Upper lobe of right lung (tissue), 1 donor: ENCODE measurements at regions not wholly inside any gene's neighbourhood (a gene's known extent, or its start where the extent isn't known, plus 50 kb on each side); places are given as distances from the start of the nearest gene placed in this dataset.

ENCODE experiments used
- ATAC-seq: fragments of 200-7000 bp; cut with Tn5 transposase; one replicate; pipeline ENCODE4 v1.9.1; 2020; ENCODE audit warnings: mild to moderate bottlenecking, moderate library complexity
- DNase-seq: peaks from one replicate; pipeline ENCODE4 v3.0.0-alpha.2; 2020
- H3K27ac ChIP-seq: fragments of 200-600 bp; one replicate; pipeline ENCODE4 v1.8.0; 2022
- H3K27me3 ChIP-seq: fragments of 200-600 bp; one replicate; pipeline ENCODE4 v1.8.0; 2022; ENCODE audit warnings: mild to moderate bottlenecking
- H3K36me3 ChIP-seq: fragments of 200-600 bp; one replicate; pipeline ENCODE4 v1.8.0; 2022
- H3K4me1 ChIP-seq: fragments of 200-600 bp; one replicate; pipeline ENCODE4 v1.8.0; 2022
- H3K4me3 ChIP-seq: fragments of 200-600 bp; one replicate; pipeline ENCODE4 v1.8.0; 2022; ENCODE audit warnings: mild to moderate bottlenecking
- H3K9me3 ChIP-seq: fragments of 200-600 bp; one replicate; pipeline ENCODE4 v1.8.0; 2022
- CTCF ChIP-seq: fragments of 200-600 bp; IDR thresholded peaks from one replicate; pipeline ENCODE4 v1.8.0; 2022; ENCODE audit warnings: antibody characterized with exemption
- intact Hi-C: fragments of 100-400 bp; cut with DNase I; formaldehyde crosslinking; loops from one replicate; pipeline ENCODE4 v1.11.0; 2022
- donor health status: DM: no; HTN: yes; CAD: no; lungs with severe emphysema.

GRCh38 chrX:137646472-137646871 is 80.5 kb downstream of the ZIC3 start:
- no peaks in the 10 kb centered on the region for H3K4me1 ChIP-seq
- no peak for ATAC-seq
- no peak for DNase-seq
- H3K4me3 ChIP-seq: no peak overlapping the region
- H3K9me3 ChIP-seq: no peaks in the 10 kb centered on the region
- no peak for TF ChIP-seq CTCF
- no peak overlapping the region for H3K27ac ChIP-seq
- no peaks in the 10 kb centered on the region for H3K36me3 ChIP-seq
- intact Hi-C loops: no loop called here
- H3K27me3 ChIP-seq: no peaks in the 10 kb centered on the region

GRCh38 chrX:137651647-137652046 is 85.7 kb downstream of the ZIC3 start:
- Histone ChIP-seq H3K4me3 (no peak overlapping the region), H3K4me1 (no peaks in the 10 kb centered on the region), H3K36me3 (no peaks in the 10 kb centered on the region), H3K27me3 (no peaks in the 10 kb centered on the region), H3K27ac (no peak overlapping the region), H3K9me3 (no peaks in the 10 kb centered on the region)
- no peak for TF ChIP-seq CTCF
- ATAC-seq (no peak), DNase-seq (no peak)
- intact Hi-C loops: no loop called here

DNA sequence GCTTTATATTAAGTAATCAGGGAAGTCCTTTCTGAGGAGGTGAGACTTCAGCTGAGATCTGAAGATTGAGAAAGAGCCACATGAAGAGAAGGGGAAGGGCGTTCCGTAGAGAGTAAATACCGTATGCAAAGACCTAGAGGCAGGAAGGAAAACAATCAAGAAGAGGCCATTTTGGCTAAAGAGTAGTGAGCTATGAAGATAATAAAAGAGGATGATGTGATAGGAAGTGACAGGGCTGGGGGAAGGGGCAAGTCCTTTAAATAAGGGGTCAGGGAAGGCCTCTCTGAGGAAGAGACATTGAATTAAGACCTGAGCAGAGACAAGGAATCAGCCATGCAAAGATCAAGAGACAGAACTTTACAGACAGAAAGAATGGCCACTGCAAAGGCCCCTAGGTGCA is 86.2 kb downstream of the ZIC3 start:
- intact Hi-C loops: no loop called here
- Histone ChIP-seq H3K9me3 (no peaks in the 10 kb centered on the region), H3K4me3 (no peak overlapping the region), H3K36me3 (no peaks in the 10 kb centered on the region), H3K27me3 (no peaks in the 10 kb centered on the region), H3K4me1 (no peaks in the 10 kb centered on the region), H3K27ac (no peak overlapping the region)
- DNase-seq: no peak
- ATAC-seq: no peak
- no peak for TF ChIP-seq CTCF

GRCh38 chrX:137654481-137654880 is 88.6 kb downstream of the ZIC3 start:
- Histone ChIP-seq H3K4me1 (no peaks in the 10 kb centered on the region), H3K36me3 (no peaks in the 10 kb centered on the region), H3K9me3 (no peaks in the 10 kb centered on the region), H3K27ac (no peak overlapping the region), H3K27me3 (no peaks in the 10 kb centered on the region), H3K4me3 (no peak overlapping the region)
- ATAC-seq (no peak), DNase-seq (no peak)
- intact Hi-C loops: no loop called here
- no peak for TF ChIP-seq CTCF

DNA sequence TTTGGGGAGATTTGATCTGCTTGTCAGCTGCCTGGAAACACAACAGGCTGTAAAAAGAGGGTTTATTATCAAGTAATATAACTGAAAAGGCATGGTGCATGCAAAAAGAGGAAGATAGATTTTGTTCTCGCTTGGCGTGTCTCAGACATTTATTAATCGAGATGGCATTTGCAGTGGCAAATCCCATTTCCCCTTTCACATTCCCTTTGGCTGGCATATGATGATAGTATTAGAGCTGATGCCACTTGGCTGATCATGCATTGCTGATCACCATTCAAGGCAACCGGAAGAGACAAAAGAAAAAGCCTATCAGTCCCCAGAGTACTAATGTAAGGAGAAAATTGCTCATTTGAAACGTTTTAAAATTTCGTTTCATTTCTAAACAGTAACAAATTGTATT is 101.8 kb downstream of the ZIC3 start:
- intact Hi-C loops: no loop called here
- Histone ChIP-seq H3K4me1 (no peaks in the 10 kb centered on the region), H3K27me3 (no peaks in the 10 kb centered on the region), H3K36me3 (no peaks in the 10 kb centered on the region), H3K4me3 (no peak overlapping the region), H3K9me3 (no peaks in the 10 kb centered on the region), H3K27ac (no peak overlapping the region)
- ATAC-seq (no peak), DNase-seq (no peak)
- no peak for TF ChIP-seq CTCF

DNA sequence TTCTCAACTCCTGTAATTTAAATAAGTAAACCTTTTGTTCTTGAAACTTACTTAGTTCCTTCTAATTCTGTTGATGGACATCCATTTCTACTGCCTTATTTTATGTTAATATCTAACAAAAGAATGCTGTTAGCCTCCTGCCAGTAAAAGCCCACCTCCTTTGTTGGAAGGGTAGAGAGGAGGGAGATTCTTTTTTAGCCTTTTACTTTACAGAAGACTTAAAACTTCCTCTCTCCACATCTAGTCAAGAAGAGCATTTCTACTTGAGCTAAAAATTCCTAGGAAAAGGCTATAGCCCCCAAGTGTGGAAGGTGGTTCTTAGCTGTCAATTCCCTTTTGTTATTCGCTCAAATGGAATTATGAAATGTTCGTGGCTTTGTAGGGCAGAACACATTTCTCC is 118.7 kb downstream of the ZIC3 start:
- no peak overlapping the region for H3K4me3 ChIP-seq
- no peaks in the 10 kb centered on the region for H3K4me1 ChIP-seq
- DNase-seq: no peak
- H3K27me3 ChIP-seq: no peaks in the 10 kb centered on the region
- no peak overlapping the region for H3K27ac ChIP-seq
- no peaks in the 10 kb centered on the region for H3K9me3 ChIP-seq
- H3K36me3 ChIP-seq: no peaks in the 10 kb centered on the region
- intact Hi-C loops: no loop called here
- ATAC-seq: no peak
- no peak for TF ChIP-seq CTCF
